Prostate gland (tissue), 2 donors: ENCODE measurements at regions not wholly inside any gene's neighbourhood (a gene's known extent, or its start where the extent isn't known, plus 50 kb on each side); places are given as distances from the start of the nearest gene placed in this dataset.

Source experiments
- DNase-seq: peaks from one replicate; pipeline ENCODE4 v3.0.0-alpha.2; 2019; ENCODE audit warnings: low spot score
- H3K27ac ChIP-seq, 2 donors: fragments of 200-600 bp; sonication (generic); 2 replicates each; pipeline ENCODE4 v1.5.1; 2017 to 2019
- H3K27me3 ChIP-seq: fragments of 200-600 bp; sonication (generic); replicated peaks from 2 replicates; pipeline ENCODE4 v1.5.1; 2019; ENCODE audit not compliant: insufficient read depth
- H3K36me3 ChIP-seq, 2 donors: fragments of 200-600 bp; sonication (generic); 1 replicate in 1 of 2; 2 replicates in 1 of 2; pipeline versions ENCODE4 v1.5.1 to v1.8.1; 2017 to 2019
- H3K4me1 ChIP-seq: fragments of 200-600 bp; sonication (generic); replicated peaks from 2 replicates; pipeline ENCODE4 v1.5.1; 2019
- H3K4me3 ChIP-seq, 2 donors: fragments of 200-600 bp; sonication (generic); 2 replicates each; pipeline ENCODE4 v1.5.1; 2017 to 2019
- H3K9me3 ChIP-seq: fragments of 200-600 bp; sonication (generic); 2 replicates; pipeline ENCODE4 v1.5.1; 2017
- CTCF ChIP-seq, 4 experiments: fragments of 200-600 bp in 2 of 4; fragments of 450-650 bp in 2 of 4; sonication (generic) in 2 of 4; IDR thresholded peaks; 1 replicate in 3 of 4; 2 replicates in 1 of 4; pipeline ENCODE4 v1.5.1; 2016 to 2019; ENCODE audit warnings: antibody characterized with exemption in 4 of 4, mild to moderate bottlenecking in 2 of 4, moderate library complexity in 2 of 4
- POLR2A ChIP-seq: fragments of 450-650 bp; IDR thresholded peaks from one replicate; pipeline ENCODE4 v1.6.1; 2016; ENCODE audit warnings: antibody characterized with exemption, mild to moderate bottlenecking
- POLR2AphosphoS5 ChIP-seq: sonication (generic); formaldehyde crosslinking; IDR thresholded peaks from one replicate; pipeline ENCODE4 v1.6.1; 2017; ENCODE audit warnings: antibody characterized with exemption
- WGBS: methylation state at CpG from one replicate; pipeline ENCODE4 v1.1.5; 2018; 5-methylcytosine and 5-hydroxymethylcytosine counted together
- intact Hi-C: fragments of 100-400 bp; cut with DNase I; formaldehyde crosslinking; loops from one replicate; pipeline ENCODE4 v1.14.2; 2022

GRCh38 chr2:43130548-43130875 lies 95.9 kb downstream of the ZFP36L2 start:
- no peak for TF ChIP-seq POLR2AphosphoS5
- TF ChIP-seq CTCF (IDR thresholded peaks at IDR 0.05) = no peak
- TF ChIP-seq POLR2A = no peak
- DNase-seq = no peak
- no peaks in the 10 kb centered on the region for H3K9me3 ChIP-seq
- H3K36me3 ChIP-seq = no peaks in the 10 kb centered on the region
- no peak overlapping the region for H3K4me3 ChIP-seq
- H3K27ac ChIP-seq = peak overlapping the region; percentile 69 to 70
- no peaks in the 10 kb centered on the region for H3K27me3 ChIP-seq
- WGBS = 96% methylated on average over 6 of the region's 6 CpGs
- intact Hi-C loops = no loop called here
- H3K4me1 ChIP-seq = peaks cover 10% of the 10 kb centered on the region

- DNase-seq = no peak
- H3K36me3 ChIP-seq = no peaks in the 10 kb centered on the region
- peaks cover 10% of the 10 kb centered on the region for H3K4me1 ChIP-seq
- no peaks in the 10 kb centered on the region for H3K9me3 ChIP-seq
- H3K27me3 ChIP-seq = no peaks in the 10 kb centered on the region
- peak overlapping the region; percentile 69 to 70 for H3K27ac ChIP-seq
- H3K4me3 ChIP-seq = no peak overlapping the region
- TF ChIP-seq POLR2A (no peak), CTCF (IDR thresholded peaks at IDR 0.05) (no peak), POLR2AphosphoS5 (no peak)
- intact Hi-C loops = no loop called here
- WGBS = 70% methylated on average over 14 of the region's 14 CpGs
Measured at GRCh38 chr2:43129676-43130547, 96.5 kb downstream of the ZFP36L2 start.

GRCh38 chr2:43128559-43128955 lies 97.8 kb downstream of the ZFP36L2 start:
- H3K4me1 ChIP-seq = peaks cover 10% of the 10 kb centered on the region
- H3K36me3 ChIP-seq = no peaks in the 10 kb centered on the region
- TF ChIP-seq POLR2AphosphoS5 (no peak), POLR2A (no peak), CTCF (IDR thresholded peaks at IDR 0.05) (no peak)
- H3K27me3 ChIP-seq = no peaks in the 10 kb centered on the region
- intact Hi-C loops = no loop called here
- whole genome bisulfite sequencing = 86% methylated on average over 5 of the region's 5 CpGs
- no peaks in the 10 kb centered on the region for H3K9me3 ChIP-seq
- no peak for DNase-seq
- H3K27ac ChIP-seq = no peak overlapping the region
- H3K4me3 ChIP-seq = no peak overlapping the region

- TF ChIP-seq POLR2AphosphoS5 = no peak
- TF ChIP-seq POLR2A = no peak
- no peak for TF ChIP-seq CTCF (IDR thresholded peaks at IDR 0.05)
- no peaks in the 10 kb centered on the region for H3K27me3 ChIP-seq
- H3K4me3 ChIP-seq = no peak overlapping the region
- intact Hi-C loops = no loop called here
- 97% methylated on average over 8 of the region's 8 CpGs for WGBS
- H3K4me1 ChIP-seq = peaks cover 10% of the 10 kb centered on the region
- DNase-seq = no peak
- no peak overlapping the region for H3K27ac ChIP-seq
- H3K9me3 ChIP-seq = no peaks in the 10 kb centered on the region
- no peaks in the 10 kb centered on the region for H3K36me3 ChIP-seq
Measured at GRCh38 chr2:43127941-43128558, 98.4 kb downstream of the ZFP36L2 start.
